ENCODE measurements at regions not wholly inside any gene's neighbourhood (a gene's known extent, or its start where the extent isn't known, plus 50 kb on each side); places are given as distances from the start of the nearest gene placed in this dataset.

GRCh38 chr4:53805291-53805690 is 214.0 kb upstream of the LNX1 start:
- H3K4me1 ChIP-seq (ENCODE audit: control insufficient read depth, insufficient read depth, low read length), result no peaks in the 10 kb centered on the region
- no peak overlapping the region for H3K27ac ChIP-seq (ENCODE audit: extremely low read depth, low read depth, low read length)
- H3K4me3 ChIP-seq (ENCODE audit: low read depth, low read length), result no peak overlapping the region
- no peak for TF ChIP-seq ZBTB26 (tag by site-specific recombination; optimal IDR thresholded peaks at IDR 0.05)
- CTCF ChIA-PET, result interaction anchor here (0.6 to 1.4 kb wide), 6 partner anchors 10 to 924 kb away, joined by 3 to 4 read pairs (median 4); no protein-coding TSS in a partner anchor
- POLR2A ChIA-PET, result no interaction called here
- no peaks in the 10 kb centered on the region for H3K9me3 ChIP-seq (ENCODE audit: control insufficient read depth, insufficient read depth, low read depth, low read length)
- no peaks in the 10 kb centered on the region for H3K36me3 ChIP-seq (ENCODE audit: control insufficient read depth in 2 of 2, insufficient read depth in 1 of 2, low read length in 2 of 2)

- Histone ChIP-seq H3K4me3 (ENCODE audit: low read depth, low read length) (no peak overlapping the region), H3K27ac (ENCODE audit: extremely low read depth, low read depth, low read length) (no peak overlapping the region), H3K9me3 (ENCODE audit: control insufficient read depth, insufficient read depth, low read depth, low read length) (no peaks in the 10 kb centered on the region), H3K36me3 (ENCODE audit: control insufficient read depth in 2 of 2, insufficient read depth in 1 of 2, low read length in 2 of 2) (no peaks in the 10 kb centered on the region), H3K4me1 (ENCODE audit: control insufficient read depth, insufficient read depth, low read length) (no peaks in the 10 kb centered on the region)
- POLR2A ChIA-PET, result no interaction called here
- no peak for TF ChIP-seq ZFP37 (tag by site-specific recombination; IDR thresholded peaks at IDR 0.05)
- TF ChIP-seq GLIS1 (tag by site-specific recombination; IDR thresholded peaks at IDR 0.05), result no peak
- TF ChIP-seq ZNF449 (tag by site-specific recombination; IDR thresholded peaks at IDR 0.05), result no peak
- TF ChIP-seq OVOL3 (tag by site-specific recombination; IDR thresholded peaks at IDR 0.05), result no peak
- no peak for TF ChIP-seq ZSCAN4 (tag by site-specific recombination; IDR thresholded peaks at IDR 0.05)
- no peak for TF ChIP-seq ZSCAN16 (tag by site-specific recombination; IDR thresholded peaks at IDR 0.05)
- no peak for TF ChIP-seq ZXDB (tag by site-specific recombination; IDR thresholded peaks at IDR 0.05)
- TF ChIP-seq REPIN1 (tag by site-specific recombination; IDR thresholded peaks at IDR 0.05; ENCODE audit: low read depth), result no peak
- TF ChIP-seq ZNF639 (tag by site-specific recombination; IDR thresholded peaks at IDR 0.05), result no peak
- TF ChIP-seq GLIS2 (tag by site-specific recombination; IDR thresholded peaks at IDR 0.05), result no peak
- TF ChIP-seq ZNF19 (tag by site-specific recombination; IDR thresholded peaks at IDR 0.05; ENCODE audit: low read depth), result no peak
- CTCF ChIA-PET, result interaction anchor here (0.5 to 1.4 kb wide), 11 partner anchors 9 to 979 kb away, joined by 3 to 4 read pairs (median 3); no protein-coding TSS in a partner anchor
These were observed 213.4 kb upstream of the LNX1 start for GRCh38 chr4:53804719-53805118.

GRCh38 chr4:53802500-53802899 is 211.2 kb upstream of the LNX1 start:
- CTCF ChIA-PET, result interaction anchor here (1.4 kb wide), 1 partner anchor 96 kb away, joined by 8 read pairs; no protein-coding TSS in a partner anchor
- Histone ChIP-seq H3K36me3 (ENCODE audit: control insufficient read depth in 2 of 2, insufficient read depth in 1 of 2, low read length in 2 of 2) (no peaks in the 10 kb centered on the region), H3K9me3 (ENCODE audit: control insufficient read depth, insufficient read depth, low read depth, low read length) (no peaks in the 10 kb centered on the region), H3K27ac (ENCODE audit: extremely low read depth, low read depth, low read length) (no peak overlapping the region), H3K4me3 (ENCODE audit: low read depth, low read length) (no peak overlapping the region), H3K4me1 (ENCODE audit: control insufficient read depth, insufficient read depth, low read length) (no peaks in the 10 kb centered on the region)
- POLR2A ChIA-PET, result no interaction called here
- no peak for TF ChIP-seq ZNF280C (tag by site-specific recombination; IDR thresholded peaks at IDR 0.05)
- no peak for TF ChIP-seq ZNF561 (tag by site-specific recombination; IDR thresholded peaks at IDR 0.05; ENCODE audit: borderline replicate concordance)
- no peak for TF ChIP-seq HIC1 (tag by site-specific recombination; IDR thresholded peaks at IDR 0.05)
- TF ChIP-seq ZFP37 (tag by site-specific recombination; IDR thresholded peaks at IDR 0.05), result no peak
- no peak for TF ChIP-seq ZXDB (tag by site-specific recombination; IDR thresholded peaks at IDR 0.05)
- no peak for TF ChIP-seq ZNF692 (tag by site-specific recombination; IDR thresholded peaks at IDR 0.05)
- no peak for TF ChIP-seq ZNF174 (tag by site-specific recombination; IDR thresholded peaks at IDR 0.05)
- no peak for TF ChIP-seq HOXA7 (CRISPR knock-in tag; IDR thresholded peaks at IDR 0.05; ENCODE audit: borderline replicate concordance)
- TF ChIP-seq ZNF202 (tag by site-specific recombination; IDR thresholded peaks at IDR 0.05; ENCODE audit: borderline replicate concordance), result no peak
- no peak for TF ChIP-seq ZNF837 (tag by site-specific recombination; IDR thresholded peaks at IDR 0.05)
